OCI-LY1 (cell line): ENCODE measurements at regions not wholly inside any gene's neighbourhood (a gene's known extent, or its start where the extent isn't known, plus 50 kb on each side); places are given as distances from the start of the nearest gene placed in this dataset.

ENCODE experiments used
- H2AFZ ChIP-seq: fragments of 200-600 bp; sonication (generic), shearing (Covaris generic); 2 replicates; pipeline ENCODE4 v1.6.0; 2014; ENCODE audit warnings: antibody characterized with exemption, mild to moderate bottlenecking, low read length
- H3F3A ChIP-seq: fragments of 200-600 bp; sonication (generic), shearing (Covaris generic); 2 replicates; pipeline ENCODE4 v1.6.0; 2014; ENCODE audit warnings: mild to moderate bottlenecking, antibody characterized with exemption, low read length, moderate library complexity; ENCODE audit not compliant: insufficient read depth
- H3K27ac ChIP-seq: fragments of 200-600 bp; sonication (generic); 2 replicates; pipeline ENCODE4 v1.5.1; 2014; ENCODE audit warnings: low read length, mixed run types, mild to moderate bottlenecking, low read depth; ENCODE audit not compliant: poor library complexity, severe bottlenecking
- H3K27me3 ChIP-seq: fragments of 200-600 bp; sonication (generic); 2 replicates; pipeline ENCODE4 v1.6.0; 2014; ENCODE audit warnings: antibody characterized with exemption, mild to moderate bottlenecking, low read length, moderate library complexity; ENCODE audit not compliant: insufficient read depth
- H3K36me3 ChIP-seq: fragments of 200-600 bp; sonication (generic); 2 replicates; pipeline ENCODE4 v1.6.1; 2014; ENCODE audit warnings: mild to moderate bottlenecking, antibody characterized with exemption, low read length, moderate library complexity, mixed read lengths; ENCODE audit not compliant: insufficient read depth
- H3K4me1 ChIP-seq: fragments of 200-600 bp; sonication (generic); 2 replicates; pipeline ENCODE4 v1.5.1; 2014; ENCODE audit warnings: mild to moderate bottlenecking, low read length, moderate library complexity; ENCODE audit not compliant: insufficient read depth, severe bottlenecking
- H3K4me2 ChIP-seq: fragments of 200-600 bp; sonication (generic), shearing (Covaris generic); 2 replicates; pipeline ENCODE4 v1.6.1; 2014; ENCODE audit warnings: low read length
- H3K4me3 ChIP-seq: fragments of 200-600 bp; sonication (generic); 2 replicates; pipeline ENCODE4 v1.5.1; 2014; ENCODE audit warnings: low read length, low read depth, mild to moderate bottlenecking, mixed read lengths; ENCODE audit not compliant: poor library complexity, severe bottlenecking
- H3K79me2 ChIP-seq: fragments of 200-600 bp; shearing (Covaris generic); 2 replicates; pipeline ENCODE4 v1.6.1; 2016; ENCODE audit warnings: mixed run types, low read length, mixed read lengths; ENCODE audit not compliant: insufficient read depth
- H3K9ac ChIP-seq: fragments of 200-600 bp; sonication (generic), shearing (Covaris generic); 2 replicates; pipeline ENCODE4 v1.6.1; 2014; ENCODE audit warnings: mild to moderate bottlenecking, low read length, mixed read lengths
- H3K9me2 ChIP-seq: fragments of 200-600 bp; sonication (generic), shearing (Covaris generic); 2 replicates; pipeline ENCODE4 v1.6.1; 2014; ENCODE audit warnings: low read depth, mild to moderate bottlenecking, low read length, mixed read lengths
- H3K9me3 ChIP-seq: fragments of 200-600 bp; shearing (Covaris generic); 2 replicates; pipeline ENCODE4 v1.6.1; 2014; ENCODE audit warnings: low read length, mixed read lengths
- H4K20me1 ChIP-seq: fragments of 200-600 bp; sonication (generic), shearing (Covaris generic); 2 replicates; pipeline ENCODE4 v1.6.0; 2016; ENCODE audit warnings: mild to moderate bottlenecking, low read length; ENCODE audit not compliant: insufficient read depth
- EZH2 ChIP-seq: fragments of 200-600 bp; sonication (generic), shearing (Covaris generic); IDR thresholded peaks from 2 replicates; pipeline ENCODE4 v1.8.0; 2017; ENCODE audit warnings: borderline replicate concordance, mixed run types, mild to moderate bottlenecking, antibody characterized with exemption, low read length, moderate library complexity, mixed read lengths
- TF ChIP-seq, protein P1 (sequence below): fragments of 200-600 bp; sonication (generic), shearing (Covaris generic); IDR thresholded peaks from 2 replicates; pipeline ENCODE4 v1.5.1; 2017; ENCODE audit warnings: mild to moderate bottlenecking, antibody characterized with exemption, low read length, moderate library complexity, mixed read lengths

DNA sequence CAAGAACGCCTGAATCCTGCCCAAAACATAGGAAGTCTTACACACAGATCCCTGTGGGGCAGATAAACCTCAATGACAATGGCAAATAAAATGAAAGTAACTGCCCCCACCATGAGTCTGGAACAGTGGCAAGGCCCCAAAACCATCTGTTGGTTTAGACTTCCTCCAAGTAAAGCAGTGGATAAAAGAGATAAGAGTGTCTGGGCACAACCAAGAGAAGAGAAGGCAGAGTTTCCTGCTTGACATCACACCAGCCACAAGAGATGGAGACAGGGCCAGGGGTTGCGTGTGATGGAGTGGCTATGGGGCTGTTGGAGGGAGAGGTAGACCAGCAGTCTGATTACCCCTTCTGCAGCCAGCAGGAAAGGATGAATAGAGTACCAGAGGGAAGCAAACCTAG lies 212.1 kb upstream of the POU3F3 start:
- no peaks in the 10 kb centered on the region for H3K9me2 ChIP-seq
- H3F3A ChIP-seq: no peaks in the 10 kb centered on the region
- H3K79me2 ChIP-seq: no peaks in the 10 kb centered on the region
- H3K9ac ChIP-seq: no peak overlapping the region
- H3K4me1 ChIP-seq: no peaks in the 10 kb centered on the region
- TF ChIP-seq EZH2: no peak
- TF ChIP-seq, protein P1, sequence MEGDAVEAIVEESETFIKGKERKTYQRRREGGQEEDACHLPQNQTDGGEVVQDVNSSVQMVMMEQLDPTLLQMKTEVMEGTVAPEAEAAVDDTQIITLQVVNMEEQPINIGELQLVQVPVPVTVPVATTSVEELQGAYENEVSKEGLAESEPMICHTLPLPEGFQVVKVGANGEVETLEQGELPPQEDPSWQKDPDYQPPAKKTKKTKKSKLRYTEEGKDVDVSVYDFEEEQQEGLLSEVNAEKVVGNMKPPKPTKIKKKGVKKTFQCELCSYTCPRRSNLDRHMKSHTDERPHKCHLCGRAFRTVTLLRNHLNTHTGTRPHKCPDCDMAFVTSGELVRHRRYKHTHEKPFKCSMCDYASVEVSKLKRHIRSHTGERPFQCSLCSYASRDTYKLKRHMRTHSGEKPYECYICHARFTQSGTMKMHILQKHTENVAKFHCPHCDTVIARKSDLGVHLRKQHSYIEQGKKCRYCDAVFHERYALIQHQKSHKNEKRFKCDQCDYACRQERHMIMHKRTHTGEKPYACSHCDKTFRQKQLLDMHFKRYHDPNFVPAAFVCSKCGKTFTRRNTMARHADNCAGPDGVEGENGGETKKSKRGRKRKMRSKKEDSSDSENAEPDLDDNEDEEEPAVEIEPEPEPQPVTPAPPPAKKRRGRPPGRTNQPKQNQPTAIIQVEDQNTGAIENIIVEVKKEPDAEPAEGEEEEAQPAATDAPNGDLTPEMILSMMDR: no peak
- no peak overlapping the region for H3K4me3 ChIP-seq
- H2AFZ ChIP-seq: no peak overlapping the region
- no peak overlapping the region for H3K27ac ChIP-seq
- H3K4me2 ChIP-seq: no peak overlapping the region
- H3K27me3 ChIP-seq: no peaks in the 10 kb centered on the region
- H3K9me3 ChIP-seq: no peaks in the 10 kb centered on the region
- H3K36me3 ChIP-seq: no peaks in the 10 kb centered on the region
- H4K20me1 ChIP-seq: no peaks in the 10 kb centered on the region

DNA sequence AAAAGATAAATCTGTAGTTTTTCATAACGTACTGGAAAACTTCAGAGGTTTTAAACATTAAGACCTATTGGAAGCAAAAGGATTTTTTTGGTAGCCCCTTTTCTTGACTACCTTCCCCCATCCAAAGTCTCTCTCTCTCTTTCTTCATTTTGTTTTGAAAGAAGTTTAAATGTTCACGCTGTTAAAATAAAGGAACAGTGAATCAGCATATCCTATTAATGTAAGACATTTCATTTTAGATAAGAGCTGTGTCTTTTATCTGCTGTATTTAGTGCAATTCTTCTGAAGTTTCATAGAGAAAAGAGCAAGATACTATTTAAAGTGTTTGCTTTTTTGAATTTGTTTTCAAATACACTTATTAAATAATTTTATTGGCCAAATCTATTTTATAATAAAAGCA lies 205.5 kb upstream of the POU3F3 start:
- Histone ChIP-seq H2AFZ (no peak overlapping the region), H3K27me3 (no peaks in the 10 kb centered on the region), H3F3A (no peaks in the 10 kb centered on the region), H3K4me2 (no peak overlapping the region), H3K4me3 (no peak overlapping the region), H3K9ac (no peak overlapping the region), H3K79me2 (no peaks in the 10 kb centered on the region), H3K4me1 (no peaks in the 10 kb centered on the region), H3K9me3 (no peaks in the 10 kb centered on the region), H3K9me2 (no peaks in the 10 kb centered on the region), H4K20me1 (no peaks in the 10 kb centered on the region), H3K36me3 (no peaks in the 10 kb centered on the region), H3K27ac (no peak overlapping the region)
- TF ChIP-seq EZH2: no peak
- TF ChIP-seq, protein P1: no peak

DNA sequence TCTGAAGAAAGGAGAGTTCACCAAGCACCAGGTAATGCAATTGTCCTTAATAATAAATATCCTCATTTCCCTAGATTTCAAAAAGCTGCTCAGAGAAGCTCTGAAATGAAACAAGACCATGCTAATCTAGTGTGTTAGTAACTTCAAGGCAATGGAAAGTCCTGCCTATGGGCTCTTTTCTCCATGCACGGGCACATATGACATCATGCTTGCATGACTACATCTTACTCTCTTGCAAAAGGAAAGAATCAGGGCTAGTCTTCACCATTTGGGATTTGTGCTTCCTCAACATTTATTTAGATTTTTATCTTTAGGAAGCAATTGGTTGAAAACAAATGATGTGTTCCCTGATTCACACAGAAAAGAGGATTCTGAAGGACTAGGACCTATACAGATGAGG lies 204.0 kb upstream of the POU3F3 start:
- no peaks in the 10 kb centered on the region for H3K9me3 ChIP-seq
- H3K9me2 ChIP-seq: no peaks in the 10 kb centered on the region
- H3K27me3 ChIP-seq: no peaks in the 10 kb centered on the region
- no peak overlapping the region for H3K27ac ChIP-seq
- H3K4me1 ChIP-seq: no peaks in the 10 kb centered on the region
- H3K9ac ChIP-seq: no peak overlapping the region
- H3K4me2 ChIP-seq: no peak overlapping the region
- H3K79me2 ChIP-seq: no peaks in the 10 kb centered on the region
- H3K4me3 ChIP-seq: no peak overlapping the region
- no peaks in the 10 kb centered on the region for H4K20me1 ChIP-seq
- H2AFZ ChIP-seq: no peak overlapping the region
- H3F3A ChIP-seq: no peaks in the 10 kb centered on the region
- TF ChIP-seq, protein P1: no peak
- TF ChIP-seq EZH2: no peak
- H3K36me3 ChIP-seq: no peaks in the 10 kb centered on the region
